Endothelial cell of umbilical vein (primary cell): ENCODE measurements at regions not wholly inside any gene's neighbourhood (a gene's known extent, or its start where the extent isn't known, plus 50 kb on each side); places are given as distances from the start of the nearest gene placed in this dataset.

Experiments
- CTCF ChIP-seq, 2 donors: IDR thresholded peaks; 1 replicate in 1 of 2; 2 replicates in 1 of 2; pipeline ENCODE4 v1.5.1; 2011; ENCODE audit warnings: low read length in 2 of 2, mild to moderate bottlenecking in 2 of 2, moderate library complexity in 2 of 2, control low read depth in 1 of 2, inconsistent platforms in 1 of 2, low read depth in 1 of 2; ENCODE audit not compliant: insufficient read depth in 1 of 2; ENCODE audit errors: extremely low read depth in 1 of 2
- EZH2 ChIP-seq: IDR thresholded peaks from 2 replicates; pipeline ENCODE4 v1.6.1; 2012; ENCODE audit warnings: borderline replicate concordance, low read depth, mild to moderate bottlenecking, moderate library complexity, low read length, inconsistent platforms; ENCODE audit not compliant: severe bottlenecking
- FOS ChIP-seq: IDR thresholded peaks from 2 replicates; pipeline ENCODE4 v1.6.1; 2011; ENCODE audit warnings: mild to moderate bottlenecking, low read length, moderate library complexity, borderline replicate concordance; ENCODE audit not compliant: insufficient read depth
- MAX ChIP-seq: IDR thresholded peaks from 2 replicates; pipeline ENCODE4 v1.6.1; 2011; ENCODE audit not compliant: insufficient read depth, insufficient read length
- POLR2A ChIP-seq: IDR thresholded peaks from 2 replicates; pipeline ENCODE4 v1.6.1; 2012; ENCODE audit warnings: low read depth, mild to moderate bottlenecking, control low read depth, low read length
- POLR2AphosphoS5 ChIP-seq: IDR thresholded peaks from 2 replicates; pipeline ENCODE4 v1.6.1; 2012; ENCODE audit warnings: low read depth, mild to moderate bottlenecking, control low read depth, low read length, moderate library complexity; ENCODE audit not compliant: insufficient read depth

- TF ChIP-seq POLR2A (no peak), CTCF (IDR thresholded peaks at IDR 0.05; ENCODE audit: extremely low read depth in 1 of 2, insufficient read depth in 1 of 2, low read depth in 1 of 2, low read length in 2 of 2) (no peak), MAX (no peak), FOS (no peak), EZH2 (no peak), POLR2AphosphoS5 (no peak)
Measured at GRCh38 chr7:114033475-114033874, 114.7 kb upstream of the PPP1R3A start.
